ENCODE measurements at regions not wholly inside any gene's neighbourhood (a gene's known extent, or its start where the extent isn't known, plus 50 kb on each side); places are given as distances from the start of the nearest gene placed in this dataset.

DNA sequence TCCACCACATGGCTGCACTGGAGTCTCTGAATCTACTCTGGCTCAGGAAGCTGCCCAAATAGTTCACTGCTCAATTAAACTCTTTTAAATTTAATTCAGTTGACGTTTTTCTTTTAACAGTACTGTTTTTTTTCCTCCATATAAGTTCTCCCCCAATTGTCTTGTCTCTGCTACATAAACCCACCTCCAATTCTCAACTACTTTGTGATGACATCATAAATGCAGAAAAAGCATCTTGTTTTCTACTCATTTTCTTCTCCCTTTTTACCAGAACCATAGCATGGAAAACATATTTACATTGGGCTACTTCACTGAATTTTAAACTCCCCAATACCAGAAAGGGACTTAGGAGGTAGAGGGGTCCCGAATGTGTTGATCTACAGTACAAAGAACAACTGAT lies 270.4 kb downstream of the GPD2 start:
- no peak for DNase-seq
- in situ Hi-C loops (cut with HindIII; ENCODE audit: low pct_ligation_motif_present, low sequenced_read_pairs) = no loop called here
- no peaks in the 10 kb centered on the region for H3K27me3 ChIP-seq (replicated peaks)
- TF ChIP-seq CTCF (IDR thresholded peaks at IDR 0.05; ENCODE audit: low read depth, low read length, missing control alignments) = no peak
- no peaks in the 10 kb centered on the region for H3K36me3 ChIP-seq (replicated peaks)
- no peak overlapping the region for H3K27ac ChIP-seq
- H3K4me3 ChIP-seq (ENCODE audit: low read depth, low read length) = no peak overlapping the region

DNA sequence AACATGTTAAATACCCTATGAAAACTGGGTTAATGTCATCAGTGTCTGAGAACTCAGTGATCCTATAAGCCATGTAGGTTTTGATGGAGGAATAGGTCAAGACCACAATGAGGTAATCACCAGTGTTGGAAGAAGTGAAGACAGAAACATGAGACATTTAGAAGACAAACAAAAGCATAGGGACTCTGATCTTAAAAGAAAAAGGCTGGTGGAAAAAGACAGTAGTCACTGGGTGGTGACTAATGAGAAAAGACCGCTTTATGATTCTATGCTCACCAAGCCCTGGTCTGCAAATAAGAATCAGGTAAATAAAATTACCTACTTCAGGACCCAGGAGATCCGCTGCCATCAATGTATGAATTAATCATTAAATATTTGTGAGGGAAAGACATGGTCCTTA lies 271.9 kb downstream of the GPD2 start:
- Histone ChIP-seq H3K4me3 (ENCODE audit: low read depth, low read length) (no peak overlapping the region), H3K27me3 (replicated peaks) (no peaks in the 10 kb centered on the region), H3K27ac (no peak overlapping the region), H3K36me3 (replicated peaks) (no peaks in the 10 kb centered on the region)
- no peak for TF ChIP-seq CTCF (IDR thresholded peaks at IDR 0.05; ENCODE audit: low read depth, low read length, missing control alignments)
- DNase-seq = no peak
- in situ Hi-C loops (cut with HindIII; ENCODE audit: low pct_ligation_motif_present, low sequenced_read_pairs) = no loop called here

DNA sequence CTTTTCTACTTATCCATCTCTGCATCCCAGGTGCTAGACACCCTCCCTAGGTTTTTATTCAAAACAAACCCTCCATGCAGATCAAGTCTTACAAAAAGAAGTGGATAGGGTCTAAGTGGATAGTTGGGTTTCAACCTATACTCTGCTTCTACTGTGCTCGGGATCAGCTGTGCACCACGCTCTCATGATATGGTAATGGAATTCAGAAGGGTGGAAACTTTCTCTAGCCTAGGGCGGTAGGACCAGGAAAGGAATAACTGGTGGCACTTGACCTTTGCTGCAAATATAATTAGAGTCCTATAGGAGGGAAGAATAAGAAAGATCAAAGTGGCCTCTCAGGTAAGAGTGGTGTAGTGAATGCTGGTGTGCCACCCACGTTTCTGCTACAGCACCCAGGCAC lies 272.9 kb downstream of the GPD2 start:
- H3K36me3 ChIP-seq (replicated peaks) = no peaks in the 10 kb centered on the region
- no peak for TF ChIP-seq CTCF (IDR thresholded peaks at IDR 0.05; ENCODE audit: low read depth, low read length, missing control alignments)
- no peak for DNase-seq
- H3K27ac ChIP-seq = no peak overlapping the region
- in situ Hi-C loops (cut with HindIII; ENCODE audit: low pct_ligation_motif_present, low sequenced_read_pairs) = no loop called here
- no peak overlapping the region for H3K4me3 ChIP-seq (ENCODE audit: low read depth, low read length)
- H3K27me3 ChIP-seq (replicated peaks) = no peaks in the 10 kb centered on the region

DNA sequence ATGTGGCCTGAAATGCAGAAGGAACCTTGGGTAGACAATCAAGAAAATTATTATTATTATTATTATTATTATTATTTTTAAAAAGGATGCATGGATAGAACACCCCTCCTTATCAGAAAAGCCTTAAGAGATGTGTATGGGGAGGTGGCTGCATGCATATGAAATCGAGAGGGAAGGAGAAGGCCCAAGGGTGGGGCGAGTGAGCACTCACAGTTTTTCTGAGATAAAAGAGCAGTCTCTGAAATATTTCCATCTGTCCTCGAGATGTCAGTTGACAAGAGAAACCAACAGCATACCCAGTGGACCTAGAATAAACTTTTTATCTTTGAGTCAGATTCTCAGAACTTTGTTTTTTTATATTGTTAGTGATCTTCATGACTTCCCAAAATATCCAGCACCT lies 282.9 kb downstream of the GPD2 start:
- in situ Hi-C loops (cut with HindIII; ENCODE audit: low pct_ligation_motif_present, low sequenced_read_pairs) = no loop called here
- H3K27ac ChIP-seq = no peak overlapping the region
- TF ChIP-seq CTCF (IDR thresholded peaks at IDR 0.05; ENCODE audit: low read depth, low read length, missing control alignments) = no peak

DNA sequence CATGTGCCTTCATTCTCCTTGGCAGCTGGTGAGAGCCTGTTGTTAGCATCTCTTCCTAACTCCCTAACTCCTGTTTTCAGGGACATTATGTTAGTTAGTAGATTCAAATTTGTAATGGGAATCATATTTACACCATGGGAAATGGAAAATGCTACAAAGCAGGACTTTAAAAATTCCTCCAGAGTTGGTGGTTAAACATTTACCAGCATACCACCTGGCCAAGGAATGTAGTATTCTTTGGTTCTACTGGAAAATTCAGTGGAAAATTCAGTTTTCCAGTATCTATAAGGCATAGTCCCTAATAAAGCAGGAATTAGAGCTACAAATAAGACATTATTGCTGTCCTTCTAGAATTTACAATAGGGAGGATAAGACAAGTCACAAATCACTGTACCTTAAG lies 291.7 kb downstream of the GPD2 start:
- no peak overlapping the region for H3K4me3 ChIP-seq (ENCODE audit: low read depth, low read length)
- H3K27ac ChIP-seq = no peak overlapping the region
- no peak for DNase-seq
- no peaks in the 10 kb centered on the region for H3K27me3 ChIP-seq (replicated peaks)
- TF ChIP-seq CTCF (IDR thresholded peaks at IDR 0.05; ENCODE audit: low read depth, low read length, missing control alignments) = no peak
- in situ Hi-C loops (cut with HindIII; ENCODE audit: low pct_ligation_motif_present, low sequenced_read_pairs) = no loop called here
- no peaks in the 10 kb centered on the region for H3K36me3 ChIP-seq (replicated peaks)

More for the DNA sequence above, 282.9 kb downstream of the GPD2 start:
- Histone ChIP-seq H3K27me3 (replicated peaks) (no peaks in the 10 kb centered on the region), H3K36me3 (replicated peaks) (no peaks in the 10 kb centered on the region), H3K4me3 (ENCODE audit: low read depth, low read length) (no peak overlapping the region)
- DNase-seq = no peak

- TF ChIP-seq CTCF (IDR thresholded peaks at IDR 0.05; ENCODE audit: low read depth, low read length, missing control alignments) = no peak
- Histone ChIP-seq H3K27me3 (replicated peaks) (no peaks in the 10 kb centered on the region), H3K27ac (no peak overlapping the region), H3K4me3 (ENCODE audit: low read depth, low read length) (no peak overlapping the region), H3K36me3 (replicated peaks) (no peaks in the 10 kb centered on the region)
- DNase-seq = no peak
- in situ Hi-C loops (cut with HindIII; ENCODE audit: low pct_ligation_motif_present, low sequenced_read_pairs) = no loop called here
Measured at GRCh38 chr2:156728328-156728727, 292.1 kb downstream of the GPD2 start.

Data from brain microvascular endothelial cell (primary cell).